Glutamatergic neuron (in vitro differentiated cells): ENCODE measurements at regions not wholly inside any gene's neighbourhood (a gene's known extent, or its start where the extent isn't known, plus 50 kb on each side); places are given as distances from the start of the nearest gene placed in this dataset.
"Not testable (repeated sequence)": the region's sequence is repeated elsewhere in the genome, so short reads cannot be mapped to it uniquely, and the experiment has no call there.

Experiments used
- DNase-seq: peaks from one replicate; pipeline ENCODE4 v3.0.0; 2022
- H3K27ac Mint-ChIP-seq: one replicate; pipeline ENCODE4 v1.8.0; 2020; ENCODE audit warnings: mild to moderate bottlenecking, mixed read lengths, inconsistent platforms; ENCODE audit not compliant: unreplicated experiment
- H3K27me3 Mint-ChIP-seq: one replicate; pipeline ENCODE4 v1.8.0; 2020; ENCODE audit warnings: mild to moderate bottlenecking, moderate library complexity, mixed read lengths, inconsistent platforms; ENCODE audit not compliant: unreplicated experiment
- H3K36me3 Mint-ChIP-seq: one replicate; pipeline ENCODE4 v1.8.0; 2020; ENCODE audit warnings: mild to moderate bottlenecking, mixed read lengths, inconsistent platforms; ENCODE audit not compliant: unreplicated experiment
- H3K4me1 Mint-ChIP-seq: one replicate; pipeline ENCODE4 v1.8.0; 2020; ENCODE audit warnings: mild to moderate bottlenecking, low read depth, mixed read lengths, inconsistent platforms; ENCODE audit not compliant: unreplicated experiment
- H3K4me3 Mint-ChIP-seq: one replicate; pipeline ENCODE4 v1.8.0; 2020; ENCODE audit warnings: mild to moderate bottlenecking, mixed read lengths, inconsistent platforms; ENCODE audit not compliant: unreplicated experiment
- H3K9me3 Mint-ChIP-seq: one replicate; pipeline ENCODE4 v1.8.0; 2020; ENCODE audit warnings: mild to moderate bottlenecking, moderate library complexity, mixed read lengths, inconsistent platforms; ENCODE audit not compliant: unreplicated experiment
- TF ChIP-seq, protein P1 (sequence below): fragments of 200-600 bp; sonication (generic); IDR thresholded peaks from one replicate; pipeline ENCODE4 v1.5.0; 2021; ENCODE audit not compliant: partially characterized antibody, unreplicated experiment

DNA sequence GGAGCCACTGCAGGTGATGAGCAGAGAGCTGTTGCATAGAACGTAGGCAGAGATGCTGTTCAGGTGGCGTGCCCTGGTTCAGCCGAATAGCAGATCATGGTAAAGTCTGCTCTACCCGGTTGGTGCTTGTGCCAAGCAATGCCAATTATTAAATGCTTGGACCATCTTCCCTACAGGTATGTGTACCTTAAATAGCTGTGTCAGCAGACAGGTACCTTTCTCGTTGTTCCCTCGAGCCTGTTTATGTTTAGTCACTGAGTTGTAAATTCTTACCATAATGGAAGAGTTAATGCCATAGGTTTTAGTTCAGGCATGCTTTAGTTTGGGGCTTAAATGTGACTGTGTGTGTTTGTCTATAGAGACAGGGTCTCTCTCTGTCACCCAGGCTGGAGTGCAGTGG lies 112.5 kb upstream of the CPM start:
- Mint-ChIP-seq H3K9me3 (peaks cover 1% of the 10 kb centered on the region), H3K4me1 (peaks cover 2% of the 10 kb centered on the region), H3K27me3 (no peaks in the 10 kb centered on the region), H3K36me3 (no peaks in the 10 kb centered on the region), H3K27ac (no peak overlapping the region), H3K4me3 (no peak overlapping the region)
- TF ChIP-seq, protein P1, sequence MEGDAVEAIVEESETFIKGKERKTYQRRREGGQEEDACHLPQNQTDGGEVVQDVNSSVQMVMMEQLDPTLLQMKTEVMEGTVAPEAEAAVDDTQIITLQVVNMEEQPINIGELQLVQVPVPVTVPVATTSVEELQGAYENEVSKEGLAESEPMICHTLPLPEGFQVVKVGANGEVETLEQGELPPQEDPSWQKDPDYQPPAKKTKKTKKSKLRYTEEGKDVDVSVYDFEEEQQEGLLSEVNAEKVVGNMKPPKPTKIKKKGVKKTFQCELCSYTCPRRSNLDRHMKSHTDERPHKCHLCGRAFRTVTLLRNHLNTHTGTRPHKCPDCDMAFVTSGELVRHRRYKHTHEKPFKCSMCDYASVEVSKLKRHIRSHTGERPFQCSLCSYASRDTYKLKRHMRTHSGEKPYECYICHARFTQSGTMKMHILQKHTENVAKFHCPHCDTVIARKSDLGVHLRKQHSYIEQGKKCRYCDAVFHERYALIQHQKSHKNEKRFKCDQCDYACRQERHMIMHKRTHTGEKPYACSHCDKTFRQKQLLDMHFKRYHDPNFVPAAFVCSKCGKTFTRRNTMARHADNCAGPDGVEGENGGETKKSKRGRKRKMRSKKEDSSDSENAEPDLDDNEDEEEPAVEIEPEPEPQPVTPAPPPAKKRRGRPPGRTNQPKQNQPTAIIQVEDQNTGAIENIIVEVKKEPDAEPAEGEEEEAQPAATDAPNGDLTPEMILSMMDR, result no peak
- no peak for DNase-seq

DNA sequence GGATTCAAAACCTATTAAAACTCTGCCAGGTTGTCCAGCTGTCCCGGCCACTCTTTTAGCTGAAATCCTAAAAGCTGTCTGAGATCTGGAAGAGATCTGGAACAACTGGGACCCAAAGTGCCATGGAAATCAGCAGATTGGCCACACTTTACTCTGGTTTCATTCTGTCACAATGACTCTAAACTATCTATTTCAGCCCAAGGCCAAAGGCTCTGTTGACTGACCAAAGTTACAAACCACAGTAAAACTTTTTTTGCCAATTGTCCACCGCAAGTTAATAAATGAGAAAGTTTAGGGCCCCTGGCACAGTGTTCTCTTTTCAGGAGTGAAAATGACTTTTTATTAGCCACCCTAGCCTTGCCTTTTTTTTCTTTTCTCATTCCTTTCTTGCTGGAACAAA lies 113.4 kb upstream of the CPM start:
- no peak overlapping the region for H3K4me3 Mint-ChIP-seq
- H3K9me3 Mint-ChIP-seq, result peaks cover 1% of the 10 kb centered on the region
- no peaks in the 10 kb centered on the region for H3K27me3 Mint-ChIP-seq
- no peaks in the 10 kb centered on the region for H3K36me3 Mint-ChIP-seq
- peaks cover 2% of the 10 kb centered on the region for H3K4me1 Mint-ChIP-seq
- H3K27ac Mint-ChIP-seq, result no peak overlapping the region
- TF ChIP-seq, protein P1, result no peak
- no peak for DNase-seq

DNA sequence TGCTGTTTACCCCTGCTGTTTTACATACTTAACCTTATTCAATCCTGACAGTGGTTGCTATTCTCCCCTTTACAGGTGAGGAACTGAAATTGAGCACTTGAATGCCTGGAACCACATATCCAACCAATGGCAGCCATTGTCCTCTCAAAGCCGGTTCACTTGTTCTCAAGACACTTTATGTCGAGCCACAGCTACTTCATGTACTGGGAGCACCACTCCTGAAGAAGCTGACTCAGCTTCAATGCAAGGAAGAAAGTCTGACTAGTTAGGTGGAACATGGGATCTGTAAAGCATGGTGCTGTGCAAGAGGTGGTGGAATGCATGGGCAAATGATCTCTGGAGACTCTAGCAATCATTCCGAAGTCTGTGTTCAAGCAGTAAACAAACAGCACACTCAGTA lies 113.9 kb upstream of the CPM start:
- Mint-ChIP-seq H3K27me3 (no peaks in the 10 kb centered on the region), H3K4me1 (peaks cover 2% of the 10 kb centered on the region), H3K36me3 (no peaks in the 10 kb centered on the region), H3K27ac (no peak overlapping the region), H3K4me3 (no peak overlapping the region), H3K9me3 (peaks cover 1% of the 10 kb centered on the region)
- DNase-seq, result no peak
- TF ChIP-seq, protein P1, result no peak

DNA sequence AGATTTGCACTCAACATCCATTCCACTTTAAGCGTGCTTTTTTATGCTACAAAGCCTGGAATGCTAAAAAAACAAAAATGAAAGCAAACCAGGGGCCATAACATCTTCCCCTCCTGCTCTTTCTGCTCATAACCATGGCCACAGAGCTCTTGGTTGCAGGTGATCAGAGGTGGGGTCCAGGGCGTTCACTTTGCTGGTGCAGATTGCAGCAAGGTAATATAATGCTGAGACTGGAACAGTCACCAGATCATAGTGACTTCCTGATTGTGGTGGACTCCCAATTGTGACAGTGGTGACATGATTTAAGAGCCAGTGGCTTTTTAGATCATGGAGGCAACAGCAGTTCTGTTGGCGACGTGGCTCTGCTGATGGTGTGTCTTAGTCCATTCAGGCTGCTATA lies 115.0 kb upstream of the CPM start:
- TF ChIP-seq, protein P1, result no peak
- Mint-ChIP-seq H3K36me3 (no peaks in the 10 kb centered on the region), H3K4me3 (no peak overlapping the region), H3K27me3 (no peaks in the 10 kb centered on the region), H3K9me3 (peaks cover 1% of the 10 kb centered on the region), H3K4me1 (peaks cover 2% of the 10 kb centered on the region), H3K27ac (no peak overlapping the region)
- DNase-seq, result no peak

DNA sequence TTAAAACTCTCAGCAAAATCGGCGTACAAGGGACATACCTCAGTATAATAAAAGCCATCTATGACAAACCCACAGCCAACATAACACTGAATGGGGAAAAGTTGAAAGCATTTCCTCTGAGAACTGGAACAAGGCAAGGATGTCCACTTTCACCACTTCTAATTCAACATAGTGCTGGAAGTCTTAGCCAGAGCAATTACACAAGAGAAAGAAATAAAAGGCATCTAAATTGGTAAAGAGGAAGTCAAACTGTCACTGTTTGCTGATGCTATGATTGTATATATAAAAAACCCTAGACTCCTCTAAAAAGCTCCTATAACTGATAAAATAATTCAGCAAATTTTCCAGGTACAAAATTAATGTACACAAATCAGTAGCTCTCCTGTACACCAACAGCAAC lies 116.9 kb upstream of the CPM start:
- H3K27ac Mint-ChIP-seq, H3K4me1 Mint-ChIP-seq, H3K9me3 Mint-ChIP-seq, H3K4me3 Mint-ChIP-seq, H3K27me3 Mint-ChIP-seq, H3K36me3 Mint-ChIP-seq, DNase-seq: not testable (repeated sequence)
